ENCODE measurements at regions not wholly inside any gene's neighbourhood (a gene's known extent, or its start where the extent isn't known, plus 50 kb on each side); places are given as distances from the start of the nearest gene placed in this dataset.
"Not testable (repeated sequence)": the region's sequence is repeated elsewhere in the genome, so short reads cannot be mapped to it uniquely, and the experiment has no call there.

DNA sequence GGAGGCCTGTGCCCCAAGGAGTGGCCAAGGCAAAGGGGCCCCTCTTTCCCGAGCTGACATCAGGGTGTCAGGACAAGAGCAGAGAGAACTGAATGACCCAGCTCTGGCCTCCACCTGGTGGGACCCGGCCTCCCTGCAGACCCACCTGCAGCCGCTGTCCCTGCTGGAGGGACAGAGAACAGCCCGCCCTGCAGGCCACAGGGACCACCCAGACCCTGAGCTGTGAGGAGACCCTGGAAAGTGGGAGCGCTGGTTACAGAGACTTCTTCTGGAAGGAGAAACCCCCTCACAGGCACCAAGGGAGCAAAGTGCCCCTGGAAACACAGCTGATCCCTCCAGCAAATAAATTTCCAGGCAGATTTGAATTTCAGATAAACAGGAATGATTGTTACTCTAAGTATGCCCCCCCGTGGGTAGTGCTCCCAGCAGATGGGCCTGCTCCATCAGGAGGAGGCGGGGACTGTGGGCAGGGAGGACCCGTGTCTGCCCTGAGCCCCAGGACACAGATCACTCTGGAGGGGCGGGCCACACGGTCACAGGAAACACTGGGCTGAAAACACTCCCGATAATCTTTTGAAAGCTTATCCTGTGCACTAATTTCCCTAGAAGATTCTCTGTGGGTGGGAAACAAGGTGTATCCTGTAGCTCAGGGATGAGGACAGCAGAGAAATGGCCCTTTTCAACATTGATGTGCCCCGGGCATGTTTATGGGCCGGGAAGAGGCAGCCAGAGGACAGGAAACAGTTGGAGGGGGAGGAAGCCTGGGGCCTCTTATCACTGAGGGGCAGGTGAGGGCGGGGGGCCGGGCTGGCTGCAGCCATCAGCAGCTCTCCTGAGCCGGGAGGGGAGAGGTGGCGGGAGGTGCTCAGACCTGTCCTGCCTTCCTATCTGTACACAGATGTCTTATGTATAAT, 276.0 kb downstream of the ADGRD1 start:
- H3K4me3 ChIP-seq (replicated peaks in 1 of 3), result no peak overlapping the region
- H3K27ac ChIP-seq, result peak overlapping the region; percentile 30 to 70 (median 55)
- intact Hi-C loops (cut with DNase I), result no loop called here
- no peaks in the 10 kb centered on the region for H3K36me3 ChIP-seq
- peak; percentile 55 to 61 for DNase-seq
- peaks cover 7 to 8% of the 10 kb centered on the region in 2 donors for H3K4me1 ChIP-seq
- 36 to 53% methylated on average over 11 to 17 of the region's 17 CpGs for WGBS, 2 donors
- no peaks in the 10 kb centered on the region for H3K9me3 ChIP-seq
- TF ChIP-seq, protein P1, sequence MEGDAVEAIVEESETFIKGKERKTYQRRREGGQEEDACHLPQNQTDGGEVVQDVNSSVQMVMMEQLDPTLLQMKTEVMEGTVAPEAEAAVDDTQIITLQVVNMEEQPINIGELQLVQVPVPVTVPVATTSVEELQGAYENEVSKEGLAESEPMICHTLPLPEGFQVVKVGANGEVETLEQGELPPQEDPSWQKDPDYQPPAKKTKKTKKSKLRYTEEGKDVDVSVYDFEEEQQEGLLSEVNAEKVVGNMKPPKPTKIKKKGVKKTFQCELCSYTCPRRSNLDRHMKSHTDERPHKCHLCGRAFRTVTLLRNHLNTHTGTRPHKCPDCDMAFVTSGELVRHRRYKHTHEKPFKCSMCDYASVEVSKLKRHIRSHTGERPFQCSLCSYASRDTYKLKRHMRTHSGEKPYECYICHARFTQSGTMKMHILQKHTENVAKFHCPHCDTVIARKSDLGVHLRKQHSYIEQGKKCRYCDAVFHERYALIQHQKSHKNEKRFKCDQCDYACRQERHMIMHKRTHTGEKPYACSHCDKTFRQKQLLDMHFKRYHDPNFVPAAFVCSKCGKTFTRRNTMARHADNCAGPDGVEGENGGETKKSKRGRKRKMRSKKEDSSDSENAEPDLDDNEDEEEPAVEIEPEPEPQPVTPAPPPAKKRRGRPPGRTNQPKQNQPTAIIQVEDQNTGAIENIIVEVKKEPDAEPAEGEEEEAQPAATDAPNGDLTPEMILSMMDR (IDR thresholded peaks at IDR 0.05), result no peak
- no peak for TF ChIP-seq POLR2A (IDR thresholded peaks at IDR 0.05)
- no peaks in the 10 kb centered on the region for H3K27me3 ChIP-seq

DNA sequence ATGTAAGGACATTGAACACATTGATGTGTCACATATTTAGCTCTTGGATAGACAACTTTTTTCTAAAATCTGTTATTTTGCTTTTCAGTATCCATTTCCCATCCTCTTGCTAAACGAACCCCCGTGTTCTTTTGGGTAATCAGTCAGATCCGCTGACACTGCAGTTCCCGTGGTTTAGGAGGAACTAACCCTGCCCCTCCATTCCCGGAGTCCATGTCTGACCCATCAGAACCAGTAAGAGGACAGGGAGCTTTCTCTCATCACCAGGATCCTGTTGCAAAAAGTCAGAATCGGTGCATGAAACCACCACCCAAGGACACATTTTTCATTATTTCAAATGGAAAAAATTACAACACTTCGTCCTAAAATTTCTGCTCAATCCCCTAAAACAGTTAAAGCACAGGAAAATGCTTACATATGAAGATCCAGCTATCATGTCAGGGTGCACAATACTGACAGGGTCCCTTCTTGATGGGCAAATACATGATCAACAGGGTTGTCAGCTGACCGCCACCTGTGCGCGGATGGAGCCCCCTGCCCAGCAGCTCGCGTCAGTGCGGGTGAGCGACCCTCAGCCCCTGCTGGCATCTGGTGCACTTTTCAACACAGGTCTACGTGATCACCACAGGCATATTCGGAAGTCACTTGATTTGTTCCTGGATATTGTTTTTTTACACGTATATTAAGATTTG, 276.8 kb downstream of the ADGRD1 start:
- DNase-seq, result no peak
- Histone ChIP-seq H3K27me3 (no peaks in the 10 kb centered on the region), H3K27ac (peak overlapping the region in 1 of 3 donors; percentile 70), H3K9me3 (no peaks in the 10 kb centered on the region), H3K4me3 (replicated peaks in 1 of 3) (no peak overlapping the region), H3K4me1 (peaks cover 7 to 8% of the 10 kb centered on the region in 2 donors), H3K36me3 (no peaks in the 10 kb centered on the region)
- WGBS, 2 donors, result 71 to 75% methylated on average over 16 to 17 of the region's 17 CpGs
- TF ChIP-seq, protein P1 (IDR thresholded peaks at IDR 0.05), result no peak
- TF ChIP-seq POLR2A (IDR thresholded peaks at IDR 0.05), result no peak
- intact Hi-C loops (cut with DNase I), result no loop called here

DNA sequence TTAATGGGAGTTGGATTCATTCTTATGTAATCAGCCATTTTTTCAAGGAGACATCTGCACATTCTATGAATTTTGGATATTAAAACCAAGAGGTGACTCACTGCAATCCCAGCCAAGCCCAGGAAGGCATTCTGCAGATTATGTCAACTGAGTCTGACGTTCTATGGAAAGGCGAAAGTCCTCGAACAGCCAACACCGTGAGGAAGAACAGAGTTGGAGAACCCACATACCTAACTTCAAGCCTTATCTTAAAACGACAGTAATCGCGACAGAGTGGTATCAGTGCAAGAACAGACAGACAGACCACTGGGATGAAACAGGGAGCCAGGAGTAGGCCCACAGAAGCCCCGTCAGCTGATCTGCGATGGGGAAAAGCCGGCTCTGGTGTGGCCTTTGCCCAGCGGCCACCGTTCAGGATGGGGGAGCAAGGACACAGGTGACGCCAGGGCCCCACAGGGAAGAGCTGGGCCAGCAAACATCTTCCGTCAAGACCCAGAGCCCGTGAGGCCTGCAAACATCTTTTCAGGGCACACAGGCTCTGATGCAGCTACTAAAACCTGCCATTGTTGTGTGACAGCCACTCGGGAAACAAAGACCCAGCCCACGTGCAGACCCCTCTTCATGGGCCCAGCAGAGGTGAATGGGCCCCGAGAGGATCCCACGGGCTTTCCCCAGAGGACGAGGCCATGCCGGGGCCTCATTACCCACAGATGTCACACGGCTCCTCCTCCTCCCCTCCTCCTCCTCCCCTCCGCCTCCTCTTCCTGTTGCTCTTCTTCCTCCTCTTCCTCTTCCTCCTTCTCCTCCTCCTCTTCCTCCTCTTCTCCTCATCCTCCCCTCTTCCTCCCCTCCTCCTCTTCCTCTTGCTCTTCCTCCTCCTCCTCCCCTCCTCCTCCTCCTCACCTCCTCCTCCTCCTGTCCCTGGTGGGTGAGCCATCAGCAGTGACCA, 277.6 kb downstream of the ADGRD1 start:
- Histone ChIP-seq H3K27ac (peak overlapping the region in 1 of 3 donors; percentile 18), H3K4me3 (replicated peaks in 1 of 3) (no peak overlapping the region), H3K36me3 (no peaks in the 10 kb centered on the region), H3K27me3 (no peaks in the 10 kb centered on the region), H3K4me1 (peaks cover 7 to 8% of the 10 kb centered on the region in 2 donors), H3K9me3 (no peaks in the 10 kb centered on the region)
- WGBS, 2 donors, result 76 to 79% methylated on average over 21 to 22 of the region's 23 CpGs
- TF ChIP-seq, protein P1 (IDR thresholded peaks at IDR 0.05), result no peak
- TF ChIP-seq POLR2A (IDR thresholded peaks at IDR 0.05), result no peak
- intact Hi-C loops (cut with DNase I), result no loop called here
- no peak for DNase-seq

DNA sequence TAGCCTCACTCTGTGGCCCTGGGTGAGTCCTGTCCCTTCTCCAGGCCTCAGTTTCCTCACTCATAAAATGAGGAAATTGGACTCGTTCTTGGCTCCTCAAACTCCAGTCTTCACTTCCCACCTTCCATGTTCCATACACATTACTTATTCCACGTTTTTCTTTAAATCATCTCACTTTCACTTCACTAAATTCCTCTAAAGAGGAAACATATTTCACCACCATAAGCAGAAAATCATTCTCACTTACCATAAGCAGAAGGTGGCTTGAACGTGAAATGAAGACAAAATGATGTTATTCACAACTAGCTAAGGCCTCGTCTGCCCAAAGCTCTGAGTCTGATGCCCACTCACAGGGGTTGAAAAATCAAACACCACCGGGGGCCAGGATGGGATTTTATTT, 278.3 kb downstream of the ADGRD1 start:
- 79 to 85% methylated on average over 5 of the region's 5 CpGs for WGBS, 2 donors
- TF ChIP-seq POLR2A (IDR thresholded peaks at IDR 0.05), result no peak
- TF ChIP-seq, protein P1 (IDR thresholded peaks at IDR 0.05), result no peak
- no peaks in the 10 kb centered on the region for H3K9me3 ChIP-seq
- H3K27me3 ChIP-seq, result no peaks in the 10 kb centered on the region
- no peak for DNase-seq
- intact Hi-C loops (cut with DNase I), result no loop called here
- H3K4me1 ChIP-seq, result peaks cover 7 to 8% of the 10 kb centered on the region in 2 donors
- H3K4me3 ChIP-seq (replicated peaks in 1 of 3), result no peak overlapping the region
- H3K27ac ChIP-seq, result peak overlapping the region in 1 of 3 donors; percentile 18
- no peaks in the 10 kb centered on the region for H3K36me3 ChIP-seq

DNA sequence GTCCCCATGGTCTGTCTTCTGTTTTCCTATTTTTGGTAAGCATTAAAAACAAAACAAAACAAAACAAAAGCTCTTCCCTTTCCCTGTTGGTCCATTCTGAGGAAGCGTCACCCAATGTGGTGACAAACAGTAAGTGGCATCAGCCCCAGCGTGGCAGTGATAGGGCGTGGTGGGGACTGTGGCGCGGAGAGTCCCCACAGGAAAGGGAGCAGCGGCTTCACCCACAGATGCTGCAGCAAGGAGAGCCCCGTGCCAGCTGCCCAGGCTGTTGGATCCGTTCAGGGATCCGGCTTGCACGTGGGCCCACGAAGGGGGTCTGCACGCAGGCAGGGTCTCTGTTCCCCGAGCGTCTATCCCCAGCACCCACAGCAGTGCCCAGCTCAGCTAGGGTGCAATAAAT, 279.2 kb downstream of the ADGRD1 start:
- intact Hi-C loops (cut with DNase I); H3K4me3 ChIP-seq (replicated peaks in 1 of 3); H3K27me3 ChIP-seq; H3K36me3 ChIP-seq; DNase-seq; H3K27ac ChIP-seq; H3K4me1 ChIP-seq; H3K9me3 ChIP-seq: not testable (repeated sequence)
- 91% methylated on average over 7 to 10 of the region's 14 CpGs for WGBS, 2 donors

DNA sequence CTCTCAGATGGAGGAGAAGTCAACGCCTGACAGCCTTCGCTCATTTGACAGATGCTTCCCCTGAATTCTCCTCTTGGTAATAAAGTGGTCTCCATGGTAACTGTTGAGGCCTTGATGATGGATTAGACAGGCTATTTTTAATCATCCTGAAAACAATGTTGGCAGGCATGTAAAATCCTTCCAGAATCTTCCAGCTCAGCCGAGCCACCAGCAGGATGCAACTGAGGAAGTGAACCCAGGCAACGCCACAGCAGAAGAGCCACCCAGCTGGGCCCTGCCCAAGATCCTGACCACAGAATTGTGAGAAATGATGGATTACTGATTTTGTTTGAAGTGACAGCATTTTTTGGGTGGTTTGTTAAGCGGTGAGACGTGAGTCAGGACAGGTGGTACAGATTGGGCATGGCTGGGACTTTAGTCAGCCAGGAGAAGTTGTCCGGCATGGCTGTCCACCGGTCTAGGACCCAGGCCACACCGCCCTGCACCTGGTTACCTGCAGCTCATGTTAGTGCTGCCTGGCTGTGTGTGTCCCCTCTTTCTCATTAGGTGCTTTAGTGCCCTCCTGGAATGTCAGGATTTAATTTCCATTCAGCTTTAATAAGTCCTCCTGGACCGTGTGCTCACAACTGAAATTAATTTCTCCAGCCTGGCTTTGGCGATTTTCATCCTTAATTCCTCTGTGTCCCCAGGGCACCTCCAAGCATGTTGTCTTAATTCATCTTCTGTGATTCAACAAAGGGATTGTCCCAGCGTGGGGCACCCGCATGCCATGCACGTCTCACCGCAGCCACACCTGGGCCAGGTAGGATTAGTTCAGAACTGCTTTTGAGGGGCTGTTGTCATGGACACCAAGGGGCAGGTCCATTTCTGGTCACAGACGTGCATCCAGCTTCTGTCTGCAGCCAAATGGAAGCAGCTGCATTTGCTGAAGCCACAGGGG, 280.4 kb downstream of the ADGRD1 start:
- H3K9me3 ChIP-seq; H3K4me1 ChIP-seq; intact Hi-C loops (cut with DNase I); H3K36me3 ChIP-seq; H3K4me3 ChIP-seq (replicated peaks in 1 of 3); H3K27me3 ChIP-seq: not testable (repeated sequence)
- H3K27ac ChIP-seq, result peak overlapping the region; percentile 24 to 85 (median 70)
- 60 to 80% methylated on average over 12 to 15 of the region's 16 CpGs for WGBS, 2 donors
- peak in 1 of 2 donors; percentile 36 for DNase-seq

DNA sequence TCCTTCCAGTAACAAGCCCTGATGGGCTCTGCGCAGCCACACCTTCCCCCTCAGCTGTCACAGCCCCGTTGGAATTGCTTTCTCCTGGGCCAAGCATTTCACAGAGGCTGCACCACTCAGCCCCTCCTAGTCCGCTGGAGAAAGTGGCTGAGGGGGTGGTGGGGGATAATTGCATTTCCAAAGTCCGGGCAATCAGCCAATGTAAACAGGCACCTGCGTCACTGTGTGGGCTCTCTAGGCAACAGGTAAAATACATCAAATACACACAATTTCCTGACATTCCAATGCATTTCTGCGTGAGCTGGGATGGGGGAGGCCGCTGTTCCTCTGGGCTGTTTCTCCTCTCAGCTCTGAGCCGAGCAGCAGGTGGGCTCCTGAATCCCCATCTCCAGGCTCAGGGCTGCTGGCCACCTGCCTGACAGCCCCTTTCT, 281.1 kb downstream of the ADGRD1 start:
- DNase-seq, result peak; percentile 75
- H3K4me3 ChIP-seq (replicated peaks in 1 of 3); H3K36me3 ChIP-seq; H3K4me1 ChIP-seq; intact Hi-C loops (cut with DNase I); H3K9me3 ChIP-seq; H3K27me3 ChIP-seq: not testable (repeated sequence)
- peak overlapping the region in 1 of 3 donors; percentile 85 for H3K27ac ChIP-seq
- WGBS, 2 donors, result 9% methylated on average over 4 of the region's 8 CpGs; no CpG with 5 or more reads in 1 of the 2 donors
